ENCODE measurements at regions not wholly inside any gene's neighbourhood (a gene's known extent, or its start where the extent isn't known, plus 50 kb on each side); places are given as distances from the start of the nearest gene placed in this dataset.

GRCh38 chr14:95616745-95617144 is 69.5 kb upstream of the TCL1B start:
- TF ChIP-seq POLR2A (IDR thresholded peaks at IDR 0.05) (no peak), CTCF (IDR thresholded peaks at IDR 0.05) (no peak)

All from right lobe of liver (tissue), 4 donors.